ENCODE measurements at regions not wholly inside any gene's neighbourhood (a gene's known extent, or its start where the extent isn't known, plus 50 kb on each side); places are given as distances from the start of the nearest gene placed in this dataset.

DNA sequence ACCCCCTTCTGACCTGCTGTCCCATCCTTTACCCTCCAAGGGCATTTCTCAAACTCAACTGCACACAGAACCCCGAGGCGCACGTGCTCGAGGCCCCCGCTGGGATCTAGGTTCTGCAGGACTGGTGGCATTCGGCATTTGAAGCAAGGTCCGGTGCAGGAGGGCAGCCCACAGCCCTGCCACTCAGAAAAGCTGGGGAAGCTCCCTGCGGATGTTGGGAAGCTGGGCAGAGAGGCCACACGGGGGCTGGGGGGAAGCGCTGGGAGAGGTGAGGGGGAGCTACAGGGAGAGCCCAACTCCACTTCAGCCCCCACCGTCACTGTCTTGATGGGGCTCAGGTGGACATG, 51.2 kb upstream of the SLCO4A1 start:
- BruUV-seq (replicated peaks), result no TSS peak
- no peak overlapping the region for H3K9ac ChIP-seq (ENCODE audit: insufficient read depth, low read depth, low read length)
- no peak for ATAC-seq
- WGBS (ENCODE audit: low lambda C conversion rate), result 10% methylated on average over 9 of the region's 11 CpGs
- H4K20me1 ChIP-seq (ENCODE audit: insufficient read depth, low read length), result peaks cover 4% of the 10 kb centered on the region; the same call in 1 of the 2 replicates
- ChIA-PET POLR2A (no interaction called here), CTCF (ENCODE audit: low intra/inter-chr PET ratio, low total read pairs) (no interaction called here)
- no peaks in the 10 kb centered on the region for H3K9me3 ChIP-seq (ENCODE audit: low read length)
- no peak for DNase-seq (ENCODE audit: low spot score)
- H3K27ac ChIP-seq (ENCODE audit: extremely low read length, insufficient read depth, low read length), result no peak overlapping the region
- H3K4me1 ChIP-seq (ENCODE audit: insufficient read depth, low read length), result no peaks in the 10 kb centered on the region
- H3K4me2 ChIP-seq (ENCODE audit: low read depth, low read length), result no peak overlapping the region
- no peak for FAIRE-seq
- no peak overlapping the region for H2AFZ ChIP-seq (ENCODE audit: low read length)
- H3K27me3 ChIP-seq (ENCODE audit: control insufficient read depth in 1 of 2, insufficient read depth in 2 of 2, low read length in 2 of 2), result peaks cover 23 to 95% of the 10 kb centered on the region in 2 experiments
- TF ChIP-seq HIVEP1 (CRISPR knock-in tag; IDR thresholded peaks at IDR 0.05), result no peak
- TF ChIP-seq, protein P1, sequence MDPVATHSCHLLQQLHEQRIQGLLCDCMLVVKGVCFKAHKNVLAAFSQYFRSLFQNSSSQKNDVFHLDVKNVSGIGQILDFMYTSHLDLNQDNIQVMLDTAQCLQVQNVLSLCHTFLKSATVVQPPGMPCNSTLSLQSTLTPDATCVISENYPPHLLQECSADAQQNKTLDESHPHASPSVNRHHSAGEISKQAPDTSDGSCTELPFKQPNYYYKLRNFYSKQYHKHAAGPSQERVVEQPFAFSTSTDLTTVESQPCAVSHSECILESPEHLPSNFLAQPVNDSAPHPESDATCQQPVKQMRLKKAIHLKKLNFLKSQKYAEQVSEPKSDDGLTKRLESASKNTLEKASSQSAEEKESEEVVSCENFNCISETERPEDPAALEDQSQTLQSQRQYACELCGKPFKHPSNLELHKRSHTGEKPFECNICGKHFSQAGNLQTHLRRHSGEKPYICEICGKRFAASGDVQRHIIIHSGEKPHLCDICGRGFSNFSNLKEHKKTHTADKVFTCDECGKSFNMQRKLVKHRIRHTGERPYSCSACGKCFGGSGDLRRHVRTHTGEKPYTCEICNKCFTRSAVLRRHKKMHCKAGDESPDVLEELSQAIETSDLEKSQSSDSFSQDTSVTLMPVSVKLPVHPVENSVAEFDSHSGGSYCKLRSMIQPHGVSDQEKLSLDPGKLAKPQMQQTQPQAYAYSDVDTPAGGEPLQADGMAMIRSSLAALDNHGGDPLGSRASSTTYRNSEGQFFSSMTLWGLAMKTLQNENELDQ (CRISPR knock-in tag; IDR thresholded peaks at IDR 0.05; ENCODE audit: borderline replicate concordance), result no peak
- no peak for TF ChIP-seq HOXA9 (CRISPR knock-in tag; IDR thresholded peaks at IDR 0.05; ENCODE audit: borderline replicate concordance)
- TF ChIP-seq FIP1L1 (IDR thresholded peaks at IDR 0.05; ENCODE audit: borderline replicate concordance, insufficient read depth, low read depth, low read length), result no peak
- TF ChIP-seq CENPT (CRISPR knock-in tag; IDR thresholded peaks at IDR 0.05; ENCODE audit: low read depth), result no peak
- no peak for TF ChIP-seq ZNF792 (CRISPR knock-in tag; IDR thresholded peaks at IDR 0.05)
- TF ChIP-seq IRX3 (CRISPR knock-in tag; IDR thresholded peaks at IDR 0.05; ENCODE audit: borderline replicate concordance, low read depth), result no peak
- TF ChIP-seq ZBTB20 (CRISPR knock-in tag; IDR thresholded peaks at IDR 0.05; ENCODE audit: borderline replicate concordance, low read depth), result no peak
- no peak for TF ChIP-seq MEIS2 (CRISPR knock-in tag; IDR thresholded peaks at IDR 0.05)
- no peak for TF ChIP-seq HMGA1 (CRISPR knock-in tag; conservative IDR thresholded peaks at IDR 0.05)
- no peak for TF ChIP-seq RARA (CRISPR knock-in tag; IDR thresholded peaks at IDR 0.05)
- TF ChIP-seq ZNF550 (CRISPR knock-in tag; IDR thresholded peaks at IDR 0.05; ENCODE audit: borderline replicate concordance), result no peak
- TF ChIP-seq, protein P2, sequence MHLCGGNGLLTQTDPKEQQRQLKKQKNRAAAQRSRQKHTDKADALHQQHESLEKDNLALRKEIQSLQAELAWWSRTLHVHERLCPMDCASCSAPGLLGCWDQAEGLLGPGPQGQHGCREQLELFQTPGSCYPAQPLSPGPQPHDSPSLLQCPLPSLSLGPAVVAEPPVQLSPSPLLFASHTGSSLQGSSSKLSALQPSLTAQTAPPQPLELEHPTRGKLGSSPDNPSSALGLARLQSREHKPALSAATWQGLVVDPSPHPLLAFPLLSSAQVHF (CRISPR knock-in tag; IDR thresholded peaks at IDR 0.05), result no peak
- TF ChIP-seq ZNF367 (CRISPR knock-in tag; IDR thresholded peaks at IDR 0.05; ENCODE audit: borderline replicate concordance), result no peak
- TF ChIP-seq, protein P3, sequence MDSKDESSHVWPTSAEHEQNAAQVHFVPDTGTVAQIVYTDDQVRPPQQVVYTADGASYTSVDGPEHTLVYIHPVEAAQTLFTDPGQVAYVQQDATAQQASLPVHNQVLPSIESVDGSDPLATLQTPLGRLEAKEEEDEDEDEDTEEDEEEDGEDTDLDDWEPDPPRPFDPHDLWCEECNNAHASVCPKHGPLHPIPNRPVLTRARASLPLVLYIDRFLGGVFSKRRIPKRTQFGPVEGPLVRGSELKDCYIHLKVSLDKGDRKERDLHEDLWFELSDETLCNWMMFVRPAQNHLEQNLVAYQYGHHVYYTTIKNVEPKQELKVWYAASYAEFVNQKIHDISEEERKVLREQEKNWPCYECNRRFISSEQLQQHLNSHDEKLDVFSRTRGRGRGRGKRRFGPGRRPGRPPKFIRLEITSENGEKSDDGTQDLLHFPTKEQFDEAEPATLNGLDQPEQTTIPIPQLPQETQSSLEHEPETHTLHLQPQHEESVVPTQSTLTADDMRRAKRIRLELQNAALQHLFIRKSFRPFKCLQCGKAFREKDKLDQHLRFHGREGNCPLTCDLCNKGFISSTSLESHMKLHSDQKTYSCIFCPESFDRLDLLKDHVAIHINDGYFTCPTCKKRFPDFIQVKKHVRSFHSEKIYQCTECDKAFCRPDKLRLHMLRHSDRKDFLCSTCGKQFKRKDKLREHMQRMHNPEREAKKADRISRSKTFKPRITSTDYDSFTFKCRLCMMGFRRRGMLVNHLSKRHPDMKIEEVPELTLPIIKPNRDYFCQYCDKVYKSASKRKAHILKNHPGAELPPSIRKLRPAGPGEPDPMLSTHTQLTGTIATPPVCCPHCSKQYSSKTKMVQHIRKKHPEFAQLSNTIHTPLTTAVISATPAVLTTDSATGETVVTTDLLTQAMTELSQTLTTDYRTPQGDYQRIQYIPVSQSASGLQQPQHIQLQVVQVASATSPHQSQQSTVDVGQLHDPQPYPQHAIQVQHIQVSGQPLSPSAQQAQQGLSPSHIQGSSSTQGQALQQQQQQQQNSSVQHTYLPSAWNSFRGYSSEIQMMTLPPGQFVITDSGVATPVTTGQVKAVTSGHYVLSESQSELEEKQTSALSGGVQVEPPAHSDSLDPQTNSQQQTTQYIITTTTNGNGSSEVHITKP (CRISPR knock-in tag; IDR thresholded peaks at IDR 0.05; ENCODE audit: low read depth), result no peak
- TF ChIP-seq FOXC1 (CRISPR knock-in tag; IDR thresholded peaks at IDR 0.05; ENCODE audit: borderline replicate concordance), result no peak
- TF ChIP-seq GTF3A (CRISPR knock-in tag; conservative IDR thresholded peaks at IDR 0.05), result no peak
- TF ChIP-seq ZNF335 (CRISPR knock-in tag; IDR thresholded peaks at IDR 0.05), result no peak
- no peak for TF ChIP-seq TSC22D2 (CRISPR knock-in tag; IDR thresholded peaks at IDR 0.05; ENCODE audit: borderline replicate concordance)
- TF ChIP-seq ZFP37 (CRISPR knock-in tag; IDR thresholded peaks at IDR 0.05; ENCODE audit: borderline replicate concordance), result no peak
- H3K36me3 ChIP-seq (replicated peaks in 1 of 2; ENCODE audit: control insufficient read depth in 1 of 2, insufficient read depth in 2 of 2, low read length in 2 of 2), result no peaks in the 10 kb centered on the region
- intact Hi-C loops (cut with micrococcal nuclease; ENCODE audit: unreplicated experiment), result no loop called here
- no peaks in the 10 kb centered on the region for H3K79me2 ChIP-seq (ENCODE audit: insufficient read depth, low read length)
- in situ Hi-C loops (cut with HindIII; ENCODE audit: extremely low pct_ligation_motif_present, low pct_unique_long_range_greater_than_20kb), result no loop called here
- H3K4me3 ChIP-seq (replicated peaks in 1 of 3; ENCODE audit: insufficient read depth in 1 of 3, low read depth in 2 of 3, low read length in 3 of 3), result no peak overlapping the region

Data from HepG2 (cell line).